ENCODE measurements at regions not wholly inside any gene's neighbourhood (a gene's known extent, or its start where the extent isn't known, plus 50 kb on each side); places are given as distances from the start of the nearest gene placed in this dataset.

- H4K20me1 ChIP-seq (replicated peaks; ENCODE audit: control insufficient read depth, extremely low read depth, insufficient read depth, low read length): no peaks in the 10 kb centered on the region
- DNase-seq (ENCODE audit: low read depth, low spot score) (no peak), FAIRE-seq (no peak)
- H3K36me3 ChIP-seq (ENCODE audit: control insufficient read depth in 2 of 2, extremely low read depth in 1 of 2, insufficient read depth in 2 of 2, low read length in 2 of 2): no peaks in the 10 kb centered on the region
- no TSS peak for BruUV-seq (replicated peaks)
- H3K27me3 ChIP-seq (ENCODE audit: control insufficient read depth in 2 of 2, insufficient read depth in 2 of 2, low read length in 2 of 2): no peaks in the 10 kb centered on the region
- no peaks in the 10 kb centered on the region for H3K79me2 ChIP-seq (ENCODE audit: control insufficient read depth, insufficient read depth, low read length)
- intact Hi-C loops (cut with micrococcal nuclease) (no loop called here), dilution Hi-C loops (cut with MboI; ENCODE audit: extremely low pct_ligation_motif_present, low sequenced_read_pairs) (no loop called here)
- H3K9ac ChIP-seq (replicated peaks; ENCODE audit: extremely low read depth, insufficient read depth, low read length): no peak overlapping the region
- TF ChIP-seq JUN (IDR thresholded peaks at IDR 0.05; ENCODE audit: borderline replicate concordance, insufficient read depth, insufficient read length, low read depth) (no peak), GATA2 (IDR thresholded peaks at IDR 0.05; ENCODE audit: insufficient read depth, insufficient read length, low read depth, low read length) (no peak), MYC (IDR thresholded peaks at IDR 0.05; ENCODE audit: low read depth, low read length) (no peak), POLR2A (IDR thresholded peaks at IDR 0.05; ENCODE audit: low read depth, low read length) (no peak), POLR2AphosphoS5 (IDR thresholded peaks at IDR 0.05; ENCODE audit: insufficient read depth, low read depth, low read length) (no peak), MAX (IDR thresholded peaks at IDR 0.05; ENCODE audit: insufficient read depth, insufficient read length) (no peak), FOS (IDR thresholded peaks at IDR 0.05; ENCODE audit: borderline replicate concordance, insufficient read depth, low read length) (no peak), EZH2 (IDR thresholded peaks at IDR 0.05; ENCODE audit: borderline replicate concordance, low read depth, low read length, severe bottlenecking) (no peak), CTCF (IDR thresholded peaks at IDR 0.05; ENCODE audit: extremely low read depth in 1 of 2, insufficient read depth in 1 of 2, low read depth in 1 of 2, low read length in 2 of 2) (no peak)
- H3K9me3 ChIP-seq (replicated peaks; ENCODE audit: control insufficient read depth, insufficient read depth, low read length): no peaks in the 10 kb centered on the region
- CTCF ChIA-PET: no interaction called here
- H3K27ac ChIP-seq (ENCODE audit: insufficient read depth, low read depth, low read length): no peak overlapping the region
- no peaks in the 10 kb centered on the region for H3K9me1 ChIP-seq (replicated peaks; ENCODE audit: control insufficient read depth, extremely low read depth, insufficient read depth, low read length)
- POLR2A ChIA-PET: no interaction called here
- H3K4me1 ChIP-seq (ENCODE audit: control insufficient read depth, extremely low read depth, insufficient read depth, low read length): no peaks in the 10 kb centered on the region
- no peak overlapping the region for H3K4me2 ChIP-seq (ENCODE audit: insufficient read depth, low read length)
- H3K4me3 ChIP-seq (replicated peaks in 1 of 3; ENCODE audit: insufficient read depth in 1 of 3, low read depth in 1 of 3, low read length in 3 of 3): no peak overlapping the region
- no peak overlapping the region for H2AFZ ChIP-seq (ENCODE audit: low read depth, low read length)
Measured at GRCh38 chr14:83253870-83254269, 1720.2 kb upstream of the SEL1L start.
